ENCODE measurements at regions not wholly inside any gene's neighbourhood (a gene's known extent, or its start where the extent isn't known, plus 50 kb on each side); places are given as distances from the start of the nearest gene placed in this dataset.
A peak's percentile ranks its signal among the peaks of the same experiment; 100 is the strongest.

DNA sequence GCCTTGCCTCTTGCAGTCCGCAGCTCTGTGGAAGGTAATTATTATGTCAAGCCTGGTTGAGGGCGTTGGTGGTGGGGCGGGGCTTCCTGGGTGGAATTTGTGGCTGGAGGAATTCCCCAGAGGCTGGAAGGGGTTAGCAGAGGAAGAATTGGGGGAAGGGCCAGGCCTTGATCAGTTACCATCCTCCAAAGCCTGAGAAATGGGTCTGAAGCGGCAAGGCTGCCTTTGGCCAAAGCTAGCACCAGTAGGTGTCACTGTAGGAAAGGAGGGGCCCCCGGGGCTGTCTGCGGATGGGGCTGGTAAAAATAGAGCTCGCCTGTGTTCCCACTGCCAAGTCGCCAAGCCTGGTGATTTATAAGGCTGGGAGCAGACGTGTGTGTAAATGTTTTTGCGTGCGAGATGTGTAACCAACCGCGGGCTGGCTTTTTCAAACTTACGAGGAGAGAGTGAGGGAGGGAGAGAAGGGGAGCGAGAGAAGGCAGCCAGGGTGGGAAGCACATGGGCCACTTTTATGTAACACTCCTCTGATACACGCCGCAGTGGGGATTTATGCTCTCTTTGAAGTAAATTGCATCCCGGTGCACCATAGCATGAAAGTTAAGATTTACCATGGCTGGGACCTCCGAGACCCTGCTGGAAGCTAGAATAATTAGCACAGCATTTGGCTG, 367.0 kb downstream of the BCOR start:
- H3K4me1 Mint-ChIP-seq: peaks cover 52% of the 10 kb centered on the region
- H3K27me3 Mint-ChIP-seq (ENCODE audit: low read depth): peaks cover 10% of the 10 kb centered on the region
- H3K9me3 Mint-ChIP-seq: peaks cover 8% of the 10 kb centered on the region
- no peaks in the 10 kb centered on the region for H3K36me3 Mint-ChIP-seq (ENCODE audit: low read depth)
- peak overlapping the region; percentile 13 to 16 (median 15) for H3K4me3 Mint-ChIP-seq
- peak; percentile 33 to 54 (median 38) for TF ChIP-seq CTCF (IDR thresholded peaks at IDR 0.05; ENCODE audit: unreplicated experiment in 3 of 3)
- peak overlapping the region; percentile 57 to 76 (median 61) for H3K27ac Mint-ChIP-seq

GRCh38 chrX:39731330-39731667, 366.5 kb downstream of the BCOR start:
- H3K27me3 Mint-ChIP-seq (ENCODE audit: low read depth): peaks cover 10% of the 10 kb centered on the region
- H3K27ac Mint-ChIP-seq: peak overlapping the region; percentile 57 to 76 (median 61)
- H3K9me3 Mint-ChIP-seq: peaks cover 8% of the 10 kb centered on the region
- no peaks in the 10 kb centered on the region for H3K36me3 Mint-ChIP-seq (ENCODE audit: low read depth)
- H3K4me1 Mint-ChIP-seq: peaks cover 53% of the 10 kb centered on the region
- TF ChIP-seq CTCF (IDR thresholded peaks at IDR 0.05; ENCODE audit: unreplicated experiment in 3 of 3): no peak
- peak overlapping the region in 1 of 3 experiments; percentile 15 for H3K4me3 Mint-ChIP-seq

DNA sequence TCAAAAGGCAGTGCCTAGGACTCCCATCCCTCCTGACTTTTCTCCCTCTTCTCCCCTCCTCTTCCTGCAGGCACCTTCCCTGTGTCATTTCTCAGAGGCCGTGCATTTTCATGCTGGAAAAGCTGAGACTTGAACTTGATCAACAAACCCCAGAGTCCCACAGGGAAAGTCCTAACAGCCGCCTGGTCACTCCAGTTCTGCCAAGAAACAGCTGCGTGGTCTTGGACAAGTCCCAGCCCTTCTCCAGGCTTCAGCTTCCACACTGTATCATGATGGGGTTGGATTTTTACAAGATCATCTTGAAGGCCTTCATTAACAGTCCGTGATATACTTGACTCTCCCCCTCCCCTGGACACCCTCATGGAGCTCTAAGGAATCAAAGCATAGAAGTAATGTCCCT, 366.0 kb downstream of the BCOR start:
- H3K27me3 Mint-ChIP-seq (ENCODE audit: low read depth): peaks cover 10% of the 10 kb centered on the region
- H3K36me3 Mint-ChIP-seq (ENCODE audit: low read depth): no peaks in the 10 kb centered on the region
- H3K4me3 Mint-ChIP-seq: peak overlapping the region in 1 of 3 experiments; percentile 20
- H3K27ac Mint-ChIP-seq: peak overlapping the region; percentile 57 to 76 (median 61)
- peaks cover 52% of the 10 kb centered on the region for H3K4me1 Mint-ChIP-seq
- TF ChIP-seq CTCF (IDR thresholded peaks at IDR 0.05; ENCODE audit: unreplicated experiment in 3 of 3): no peak
- peaks cover 8% of the 10 kb centered on the region for H3K9me3 Mint-ChIP-seq

- H3K27me3 Mint-ChIP-seq (ENCODE audit: low read depth): peaks cover 4% of the 10 kb centered on the region
- no peak overlapping the region for H3K27ac Mint-ChIP-seq
- peaks cover 42% of the 10 kb centered on the region for H3K4me1 Mint-ChIP-seq
- no peak overlapping the region for H3K4me3 Mint-ChIP-seq
- no peaks in the 10 kb centered on the region for H3K36me3 Mint-ChIP-seq (ENCODE audit: low read depth)
- H3K9me3 Mint-ChIP-seq: peaks cover 7% of the 10 kb centered on the region
- no peak for TF ChIP-seq CTCF (IDR thresholded peaks at IDR 0.05; ENCODE audit: unreplicated experiment in 3 of 3)
Observed at GRCh38 chrX:39733745-39734144, 364.0 kb downstream of the BCOR start.

DNA sequence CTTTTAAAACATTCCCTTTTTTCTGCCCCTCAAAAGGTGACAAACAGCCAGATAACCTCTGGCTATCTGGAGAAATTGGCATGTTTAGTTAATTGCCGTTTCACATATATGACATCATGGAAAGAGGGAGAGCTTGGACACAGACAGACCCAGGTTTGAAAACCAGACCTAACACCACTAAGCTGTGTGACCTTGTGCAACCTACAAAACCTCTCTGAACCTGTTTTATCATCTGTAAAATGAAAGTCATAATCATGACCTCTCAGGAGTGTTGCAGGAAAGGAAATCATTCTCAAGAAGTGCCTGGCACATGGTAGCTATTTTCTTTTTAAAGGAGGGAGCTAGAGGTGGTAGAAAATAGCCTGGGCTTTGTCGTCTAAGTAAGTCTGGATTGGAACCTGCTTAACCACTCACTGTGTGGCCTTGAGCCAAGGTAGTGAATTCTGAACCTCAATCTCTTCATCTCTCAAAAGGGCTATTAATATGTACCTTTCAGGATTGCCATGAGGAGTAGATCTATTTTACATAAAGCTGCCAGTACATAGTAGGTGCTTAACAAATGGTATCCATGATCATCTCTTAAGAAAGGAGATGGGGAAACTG, 363.5 kb downstream of the BCOR start:
- Mint-ChIP-seq H3K27ac (no peak overlapping the region), H3K9me3 (peaks cover 7% of the 10 kb centered on the region), H3K36me3 (ENCODE audit: low read depth) (no peaks in the 10 kb centered on the region), H3K4me3 (no peak overlapping the region), H3K27me3 (ENCODE audit: low read depth) (peaks cover 4% of the 10 kb centered on the region), H3K4me1 (peaks cover 41% of the 10 kb centered on the region)
- TF ChIP-seq CTCF (IDR thresholded peaks at IDR 0.05; ENCODE audit: unreplicated experiment in 3 of 3): no peak

All from nephron (organoid).